K562 (cell line): ENCODE measurements at regions not wholly inside any gene's neighbourhood (a gene's known extent, or its start where the extent isn't known, plus 50 kb on each side); places are given as distances from the start of the nearest gene placed in this dataset.

Experiments used
- ATF3 ChIP-seq, 2 experiments: fragments of 450-650 bp in 1 of 2; sonication (generic) in 1 of 2; formaldehyde crosslinking in 1 of 2; IDR thresholded peaks in 1 of 2; conservative IDR thresholded peaks in 1 of 2; 2 replicates each; pipeline versions ENCODE4 v1.6.1 to v1.8.1; 2016 to 2023; ENCODE audit warnings: mild to moderate bottlenecking in 2 of 2, moderate library complexity in 2 of 2, inconsistent platforms in 1 of 2, missing genetic modification reagents in 1 of 2
- ATF7 ChIP-seq: fragments of 450-650 bp; IDR thresholded peaks from 2 replicates; pipeline ENCODE4 v1.7.1; 2014; ENCODE audit warnings: mild to moderate bottlenecking, moderate library complexity
- BDP1 ChIP-seq: IDR thresholded peaks from 3 replicates; pipeline ENCODE4 v1.6.1; 2011; ENCODE audit not compliant: insufficient read length, insufficient read depth
- EP400 ChIP-seq: fragments of 450-650 bp; IDR thresholded peaks from 2 replicates; pipeline ENCODE4 v1.6.1; 2017; ENCODE audit warnings: antibody characterized with exemption, mild to moderate bottlenecking, moderate library complexity
- FOXA3 ChIP-seq, 2 experiments: fragments of 450-650 bp in 1 of 2; sonication (generic) in 1 of 2; formaldehyde crosslinking; IDR thresholded peaks in 1 of 2; conservative IDR thresholded peaks in 1 of 2; 2 replicates each; pipeline versions ENCODE4 v1.4.0 to v1.8.0; 2020 to 2022; ENCODE audit warnings: mild to moderate bottlenecking in 2 of 2, missing genetic modification reagents in 1 of 2
- HLTF ChIP-seq: fragments of 450-650 bp; IDR thresholded peaks from 2 replicates; pipeline ENCODE4 v1.6.1; 2016
- HNRNPH1 ChIP-seq: fragments of 200-400 bp; formaldehyde crosslinking; optimal IDR thresholded peaks from 2 replicates; pipeline ENCODE3; 2017; ENCODE audit warnings: low read depth, mild to moderate bottlenecking, low read length, moderate library complexity
- KAT2B ChIP-seq: IDR thresholded peaks from one replicate; pipeline ENCODE4 v1.6.1; 2012; ENCODE audit warnings: low read depth, mild to moderate bottlenecking, control low read depth, inconsistent platforms, low read length, moderate library complexity
- KLF16 ChIP-seq: IDR thresholded peaks from 2 replicates; pipeline ENCODE4 v1.6.1; 2016; ENCODE audit warnings: antibody characterized with exemption
- MCM5 ChIP-seq: fragments of 450-650 bp; IDR thresholded peaks from 2 replicates; pipeline ENCODE4 v1.6.1; 2016; ENCODE audit warnings: low read depth
- MED1 ChIP-seq: sonication (generic); formaldehyde crosslinking; IDR thresholded peaks from 2 replicates; pipeline ENCODE4 v1.8.1; 2023; ENCODE audit warnings: missing genetic modification reagents, borderline replicate concordance
- NUFIP1 ChIP-seq: fragments of 450-650 bp; IDR thresholded peaks from 2 replicates; pipeline ENCODE4 v1.6.1; 2018; ENCODE audit not compliant: partially characterized antibody
- SLC30A9 ChIP-seq: fragments of 250-450 bp; sonication (Bioruptor Pico); IDR thresholded peaks from 2 replicates; pipeline ENCODE4 v1.8.0; 2022; ENCODE audit warnings: mild to moderate bottlenecking, moderate library complexity
- SOX6 ChIP-seq: fragments of 450-650 bp; IDR thresholded peaks from 2 replicates; pipeline ENCODE4 v1.6.1; 2014; ENCODE audit warnings: mild to moderate bottlenecking
- SRF ChIP-seq, 2 experiments: fragments of 250-450, 450-650 bp in 1 of 2; sonication (Bioruptor Pico) in 1 of 2; sonication (generic) in 1 of 2; formaldehyde crosslinking; IDR thresholded peaks; 2 replicates each; pipeline versions ENCODE4 v1.5.0 to v1.5.1; 2020 to 2022; ENCODE audit warnings: mild to moderate bottlenecking in 1 of 2, missing genetic modification reagents in 1 of 2
- TCF7 ChIP-seq: sonication (generic); IDR thresholded peaks from 2 replicates; pipeline ENCODE4 v1.6.1; 2016; ENCODE audit warnings: antibody characterized with exemption, borderline replicate concordance
- THRB ChIP-seq: fragments of 450-650 bp; formaldehyde crosslinking; conservative IDR thresholded peaks from 2 replicates; pipeline ENCODE4 v1.4.0; 2022; ENCODE audit warnings: mild to moderate bottlenecking, missing genetic modification characterization
- TRIM24 ChIP-seq, 2 experiments: fragments of 450-650 bp; IDR thresholded peaks; 2 replicates each; pipeline ENCODE4 v1.6.1; 2016
- ZBTB9 ChIP-seq: fragments of 450-650 bp; formaldehyde crosslinking; IDR thresholded peaks from 2 replicates; pipeline ENCODE4 v1.4.0; 2020; ENCODE audit warnings: mild to moderate bottlenecking, moderate library complexity
- ZNF133 ChIP-seq: fragments of 250-450 bp; sonication (Bioruptor Pico); IDR thresholded peaks from 2 replicates; pipeline ENCODE4 v1.4.0; 2020; ENCODE audit warnings: mild to moderate bottlenecking
- ZNF23 ChIP-seq: fragments of 250-450 bp; sonication (Bioruptor Pico); IDR thresholded peaks from 2 replicates; pipeline ENCODE4 v1.4.0; 2020; ENCODE audit warnings: mild to moderate bottlenecking
- TF ChIP-seq, protein P1 (sequence below), 2 experiments: fragments of 450-650 bp in 1 of 2; IDR thresholded peaks; 2 replicates each; pipeline ENCODE4 v1.6.1; 2011 to 2017; ENCODE audit warnings: low read depth in 2 of 2, antibody characterized with exemption in 1 of 2, borderline replicate concordance in 1 of 2, low read length in 1 of 2, mild to moderate bottlenecking in 1 of 2, mixed read lengths in 1 of 2; ENCODE audit not compliant: control insufficient read depth in 1 of 2
- TF ChIP-seq, protein P2 (sequence below): fragments of 250-450 bp; sonication (Bioruptor Pico); IDR thresholded peaks from 2 replicates; pipeline ENCODE4 v1.8.0; 2022; ENCODE audit warnings: inconsistent platforms

DNA sequence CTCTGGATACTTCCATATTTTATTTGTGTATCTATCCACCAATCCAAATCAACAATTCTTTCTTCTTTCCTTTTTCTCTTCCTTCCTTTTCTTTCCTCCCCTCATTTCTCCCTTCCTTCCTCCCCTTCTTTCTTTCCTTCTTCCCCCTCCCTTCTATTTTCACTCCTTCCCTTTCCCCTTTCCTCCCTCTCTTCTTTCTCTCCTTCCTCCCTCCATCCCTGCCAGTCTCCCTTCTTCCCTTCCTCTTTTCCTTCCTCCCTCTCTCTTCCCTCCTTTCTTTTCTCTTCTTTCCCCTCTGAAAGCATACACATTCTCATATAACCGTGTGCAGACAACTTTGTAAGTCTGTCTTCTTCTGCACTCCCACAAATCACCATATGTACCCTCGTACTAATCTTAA is 382.3 kb upstream of the MAF start (continued):
- TF ChIP-seq, protein P1, sequence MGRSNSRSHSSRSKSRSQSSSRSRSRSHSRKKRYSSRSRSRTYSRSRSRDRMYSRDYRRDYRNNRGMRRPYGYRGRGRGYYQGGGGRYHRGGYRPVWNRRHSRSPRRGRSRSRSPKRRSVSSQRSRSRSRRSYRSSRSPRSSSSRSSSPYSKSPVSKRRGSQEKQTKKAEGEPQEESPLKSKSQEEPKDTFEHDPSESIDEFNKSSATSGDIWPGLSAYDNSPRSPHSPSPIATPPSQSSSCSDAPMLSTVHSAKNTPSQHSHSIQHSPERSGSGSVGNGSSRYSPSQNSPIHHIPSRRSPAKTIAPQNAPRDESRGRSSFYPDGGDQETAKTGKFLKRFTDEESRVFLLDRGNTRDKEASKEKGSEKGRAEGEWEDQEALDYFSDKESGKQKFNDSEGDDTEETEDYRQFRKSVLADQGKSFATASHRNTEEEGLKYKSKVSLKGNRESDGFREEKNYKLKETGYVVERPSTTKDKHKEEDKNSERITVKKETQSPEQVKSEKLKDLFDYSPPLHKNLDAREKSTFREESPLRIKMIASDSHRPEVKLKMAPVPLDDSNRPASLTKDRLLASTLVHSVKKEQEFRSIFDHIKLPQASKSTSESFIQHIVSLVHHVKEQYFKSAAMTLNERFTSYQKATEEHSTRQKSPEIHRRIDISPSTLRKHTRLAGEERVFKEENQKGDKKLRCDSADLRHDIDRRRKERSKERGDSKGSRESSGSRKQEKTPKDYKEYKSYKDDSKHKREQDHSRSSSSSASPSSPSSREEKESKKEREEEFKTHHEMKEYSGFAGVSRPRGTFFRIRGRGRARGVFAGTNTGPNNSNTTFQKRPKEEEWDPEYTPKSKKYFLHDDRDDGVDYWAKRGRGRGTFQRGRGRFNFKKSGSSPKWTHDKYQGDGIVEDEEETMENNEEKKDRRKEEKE (IDR thresholded peaks at IDR 0.05; ENCODE audit: borderline replicate concordance in 1 of 2, control insufficient read depth in 1 of 2, low read depth in 2 of 2, low read length in 1 of 2), result no peak
- TF ChIP-seq ATF7 (no peak), TCF7 (no peak), FOXA3 (CRISPR knock-in tag; conservative IDR thresholded peaks at IDR 0.05 in 1 of 2, IDR thresholded peaks at IDR 0.05 in 1 of 2) (no peak), NUFIP1 (no peak), MCM5 (no peak), THRB (CRISPR knock-in tag) (peak; percentile 71; the same call in 1 of the 2 replicates), EP400 (no peak), TRIM24 (IDR thresholded peaks at IDR 0.05) (no peak), ZBTB9 (CRISPR knock-in tag) (no peak), SOX6 (no peak), HNRNPH1 (no peak), SLC30A9 (CRISPR knock-in tag) (no peak), ZNF23 (CRISPR knock-in tag) (no peak), SRF (CRISPR knock-in tag; IDR thresholded peaks at IDR 0.05) (no peak), MED1 (CRISPR knock-in tag) (no peak), ZNF133 (CRISPR knock-in tag) (no peak), HLTF (peak; percentile 56; the same call in 1 of the 2 replicates), KAT2B (no peak), ATF3 (IDR thresholded peaks at IDR 0.05) (no peak), ATF3 (CRISPR knock-in tag; conservative IDR thresholded peaks at IDR 0.05) (no peak), KLF16 (no peak), BDP1 (no peak)
- TF ChIP-seq, protein P2, sequence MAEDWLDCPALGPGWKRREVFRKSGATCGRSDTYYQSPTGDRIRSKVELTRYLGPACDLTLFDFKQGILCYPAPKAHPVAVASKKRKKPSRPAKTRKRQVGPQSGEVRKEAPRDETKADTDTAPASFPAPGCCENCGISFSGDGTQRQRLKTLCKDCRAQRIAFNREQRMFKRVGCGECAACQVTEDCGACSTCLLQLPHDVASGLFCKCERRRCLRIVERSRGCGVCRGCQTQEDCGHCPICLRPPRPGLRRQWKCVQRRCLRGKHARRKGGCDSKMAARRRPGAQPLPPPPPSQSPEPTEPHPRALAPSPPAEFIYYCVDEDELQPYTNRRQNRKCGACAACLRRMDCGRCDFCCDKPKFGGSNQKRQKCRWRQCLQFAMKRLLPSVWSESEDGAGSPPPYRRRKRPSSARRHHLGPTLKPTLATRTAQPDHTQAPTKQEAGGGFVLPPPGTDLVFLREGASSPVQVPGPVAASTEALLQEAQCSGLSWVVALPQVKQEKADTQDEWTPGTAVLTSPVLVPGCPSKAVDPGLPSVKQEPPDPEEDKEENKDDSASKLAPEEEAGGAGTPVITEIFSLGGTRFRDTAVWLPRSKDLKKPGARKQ (CRISPR knock-in tag), result no peak
